ENCODE measurements at regions not wholly inside any gene's neighbourhood (a gene's known extent, or its start where the extent isn't known, plus 50 kb on each side); places are given as distances from the start of the nearest gene placed in this dataset.

DNA sequence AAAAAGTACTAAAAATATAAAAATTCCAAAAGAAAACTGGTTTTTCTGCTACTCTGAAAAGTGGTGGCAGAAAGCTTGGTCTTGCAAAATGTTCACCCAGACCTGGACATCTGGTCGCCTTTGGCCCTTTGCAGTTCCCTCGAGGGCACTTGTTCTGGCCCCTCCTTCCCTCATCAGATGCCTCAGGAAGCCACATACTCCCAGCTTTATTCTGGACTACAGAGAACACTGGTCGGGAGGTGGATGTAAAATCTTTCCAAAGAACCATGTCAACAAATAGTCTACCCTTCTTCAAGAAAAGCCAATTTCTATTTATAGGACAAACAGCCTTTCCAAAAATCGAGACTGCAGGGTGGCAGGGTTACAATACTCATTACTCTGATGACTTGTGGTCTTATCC lies 726.1 kb downstream of the TNS3 start:
- TF ChIP-seq GRHL2 (CRISPR knock-in tag; IDR thresholded peaks at IDR 0.05; ENCODE audit: insufficient replicate concordance, severe bottlenecking) (no peak), GABPB1 (CRISPR knock-in tag; IDR thresholded peaks at IDR 0.05) (no peak), RELA (CRISPR knock-in tag; IDR thresholded peaks at IDR 0.05; ENCODE audit: borderline replicate concordance) (no peak), ZNF512 (CRISPR knock-in tag; IDR thresholded peaks at IDR 0.05; ENCODE audit: borderline replicate concordance) (no peak), ATF3 (CRISPR knock-in tag; conservative IDR thresholded peaks at IDR 0.05) (no peak), NFYB (CRISPR knock-in tag; conservative IDR thresholded peaks at IDR 0.05; ENCODE audit: low read depth) (no peak)
- TF ChIP-seq, protein P1, sequence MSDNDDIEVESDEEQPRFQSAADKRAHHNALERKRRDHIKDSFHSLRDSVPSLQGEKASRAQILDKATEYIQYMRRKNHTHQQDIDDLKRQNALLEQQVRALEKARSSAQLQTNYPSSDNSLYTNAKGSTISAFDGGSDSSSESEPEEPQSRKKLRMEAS (CRISPR knock-in tag; IDR thresholded peaks at IDR 0.05) = no peak
- H3K4me3 Mint-ChIP-seq = no peak overlapping the region
- no peaks in the 10 kb centered on the region; the same call in 1 of the 2 replicates for H3K9me3 Mint-ChIP-seq
- no peak overlapping the region for H3K27ac Mint-ChIP-seq
- no peaks in the 10 kb centered on the region; the same call in 1 of the 2 replicates for H3K27me3 Mint-ChIP-seq (ENCODE audit: low read depth)
- H3K36me3 Mint-ChIP-seq = no peaks in the 10 kb centered on the region
- DNase-seq (ENCODE audit: low spot score) (no peak), ATAC-seq (no peak)
- POLR2A ChIA-PET = no interaction called here
- H3K4me1 Mint-ChIP-seq = no peaks in the 10 kb centered on the region
- CTCF ChIA-PET = no interaction called here

- Mint-ChIP-seq H3K36me3 (no peaks in the 10 kb centered on the region), H3K9me3 (no peaks in the 10 kb centered on the region), H3K27ac (no peak overlapping the region), H3K27me3 (ENCODE audit: low read depth) (no peaks in the 10 kb centered on the region), H3K4me3 (no peak overlapping the region), H3K4me1 (no peaks in the 10 kb centered on the region)
- CTCF ChIA-PET = no interaction called here
- no peak for DNase-seq (ENCODE audit: low spot score)
- ATAC-seq = no peak
- POLR2A ChIA-PET = interaction anchor here (0.7 kb wide), 1 partner anchor 760 kb away, joined by 5 read pairs; no protein-coding TSS in a partner anchor
- TF ChIP-seq ZNF423 (CRISPR knock-in tag; IDR thresholded peaks at IDR 0.05) (no peak), KAT7 (CRISPR knock-in tag; IDR thresholded peaks at IDR 0.05; ENCODE audit: borderline replicate concordance) (no peak), NR1H2 (CRISPR knock-in tag; IDR thresholded peaks at IDR 0.05) (no peak), ELF4 (CRISPR knock-in tag; IDR thresholded peaks at IDR 0.05; ENCODE audit: low read depth) (no peak), NR2C2 (CRISPR knock-in tag; IDR thresholded peaks at IDR 0.05) (no peak), IRF2 (CRISPR knock-in tag; IDR thresholded peaks at IDR 0.05; ENCODE audit: borderline replicate concordance, low read depth) (no peak), ZNF263 (CRISPR knock-in tag; IDR thresholded peaks at IDR 0.05; ENCODE audit: low read depth) (no peak), JAZF1 (CRISPR knock-in tag; IDR thresholded peaks at IDR 0.05) (no peak), NFYB (CRISPR knock-in tag; conservative IDR thresholded peaks at IDR 0.05; ENCODE audit: low read depth) (no peak), ZNF416 (CRISPR knock-in tag; IDR thresholded peaks at IDR 0.05) (no peak), ZNF396 (CRISPR knock-in tag; IDR thresholded peaks at IDR 0.05; ENCODE audit: borderline replicate concordance) (no peak), RELA (CRISPR knock-in tag; IDR thresholded peaks at IDR 0.05; ENCODE audit: borderline replicate concordance) (no peak), NFATC4 (CRISPR knock-in tag; IDR thresholded peaks at IDR 0.05) (no peak), JUN (CRISPR knock-in tag; IDR thresholded peaks at IDR 0.05) (no peak), ZNF425 (CRISPR knock-in tag; conservative IDR thresholded peaks at IDR 0.05) (no peak), CREM (CRISPR knock-in tag; IDR thresholded peaks at IDR 0.05) (no peak)
- TF ChIP-seq, protein P2, sequence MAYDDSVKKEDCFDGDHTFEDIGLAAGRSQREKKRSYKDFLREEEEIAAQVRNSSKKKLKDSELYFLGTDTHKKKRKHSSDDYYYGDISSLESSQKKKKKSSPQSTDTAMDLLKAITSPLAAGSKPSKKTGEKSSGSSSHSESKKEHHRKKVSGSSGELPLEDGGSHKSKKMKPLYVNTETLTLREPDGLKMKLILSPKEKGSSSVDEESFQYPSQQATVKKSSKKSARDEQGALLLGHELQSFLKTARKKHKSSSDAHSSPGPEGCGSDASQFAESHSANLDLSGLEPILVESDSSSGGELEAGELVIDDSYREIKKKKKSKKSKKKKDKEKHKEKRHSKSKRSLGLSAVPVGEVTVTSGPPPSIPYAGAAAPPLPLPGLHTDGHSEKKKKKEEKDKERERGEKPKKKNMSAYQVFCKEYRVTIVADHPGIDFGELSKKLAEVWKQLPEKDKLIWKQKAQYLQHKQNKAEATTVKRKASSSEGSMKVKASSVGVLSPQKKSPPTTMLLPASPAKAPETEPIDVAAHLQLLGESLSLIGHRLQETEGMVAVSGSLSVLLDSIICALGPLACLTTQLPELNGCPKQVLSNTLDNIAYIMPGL (CRISPR knock-in tag; IDR thresholded peaks at IDR 0.05) = no peak
- TF ChIP-seq, protein P3, sequence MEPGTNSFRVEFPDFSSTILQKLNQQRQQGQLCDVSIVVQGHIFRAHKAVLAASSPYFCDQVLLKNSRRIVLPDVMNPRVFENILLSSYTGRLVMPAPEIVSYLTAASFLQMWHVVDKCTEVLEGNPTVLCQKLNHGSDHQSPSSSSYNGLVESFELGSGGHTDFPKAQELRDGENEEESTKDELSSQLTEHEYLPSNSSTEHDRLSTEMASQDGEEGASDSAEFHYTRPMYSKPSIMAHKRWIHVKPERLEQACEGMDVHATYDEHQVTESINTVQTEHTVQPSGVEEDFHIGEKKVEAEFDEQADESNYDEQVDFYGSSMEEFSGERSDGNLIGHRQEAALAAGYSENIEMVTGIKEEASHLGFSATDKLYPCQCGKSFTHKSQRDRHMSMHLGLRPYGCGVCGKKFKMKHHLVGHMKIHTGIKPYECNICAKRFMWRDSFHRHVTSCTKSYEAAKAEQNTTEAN (CRISPR knock-in tag; IDR thresholded peaks at IDR 0.05) = no peak
- TF ChIP-seq, protein P4, sequence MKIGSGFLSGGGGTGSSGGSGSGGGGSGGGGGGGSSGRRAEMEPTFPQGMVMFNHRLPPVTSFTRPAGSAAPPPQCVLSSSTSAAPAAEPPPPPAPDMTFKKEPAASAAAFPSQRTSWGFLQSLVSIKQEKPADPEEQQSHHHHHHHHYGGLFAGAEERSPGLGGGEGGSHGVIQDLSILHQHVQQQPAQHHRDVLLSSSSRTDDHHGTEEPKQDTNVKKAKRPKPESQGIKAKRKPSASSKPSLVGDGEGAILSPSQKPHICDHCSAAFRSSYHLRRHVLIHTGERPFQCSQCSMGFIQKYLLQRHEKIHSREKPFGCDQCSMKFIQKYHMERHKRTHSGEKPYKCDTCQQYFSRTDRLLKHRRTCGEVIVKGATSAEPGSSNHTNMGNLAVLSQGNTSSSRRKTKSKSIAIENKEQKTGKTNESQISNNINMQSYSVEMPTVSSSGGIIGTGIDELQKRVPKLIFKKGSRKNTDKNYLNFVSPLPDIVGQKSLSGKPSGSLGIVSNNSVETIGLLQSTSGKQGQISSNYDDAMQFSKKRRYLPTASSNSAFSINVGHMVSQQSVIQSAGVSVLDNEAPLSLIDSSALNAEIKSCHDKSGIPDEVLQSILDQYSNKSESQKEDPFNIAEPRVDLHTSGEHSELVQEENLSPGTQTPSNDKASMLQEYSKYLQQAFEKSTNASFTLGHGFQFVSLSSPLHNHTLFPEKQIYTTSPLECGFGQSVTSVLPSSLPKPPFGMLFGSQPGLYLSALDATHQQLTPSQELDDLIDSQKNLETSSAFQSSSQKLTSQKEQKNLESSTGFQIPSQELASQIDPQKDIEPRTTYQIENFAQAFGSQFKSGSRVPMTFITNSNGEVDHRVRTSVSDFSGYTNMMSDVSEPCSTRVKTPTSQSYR (CRISPR knock-in tag; IDR thresholded peaks at IDR 0.05) = no peak
These were observed 726.9 kb downstream of the TNS3 start for GRCh38 chr7:46854958-46855473.
